Activated CD4-positive, alpha-beta T cell treated with anti-CD3 and anti-CD28 coated beads for 4 hours (primary cell): ENCODE measurements at regions not wholly inside any gene's neighbourhood (a gene's known extent, or its start where the extent isn't known, plus 50 kb on each side); places are given as distances from the start of the nearest gene placed in this dataset.

Experiments
- DNase-seq, 2 donors: peaks; one replicate each; pipeline ENCODE4 v3.0.0-alpha.2; 2020

DNA sequence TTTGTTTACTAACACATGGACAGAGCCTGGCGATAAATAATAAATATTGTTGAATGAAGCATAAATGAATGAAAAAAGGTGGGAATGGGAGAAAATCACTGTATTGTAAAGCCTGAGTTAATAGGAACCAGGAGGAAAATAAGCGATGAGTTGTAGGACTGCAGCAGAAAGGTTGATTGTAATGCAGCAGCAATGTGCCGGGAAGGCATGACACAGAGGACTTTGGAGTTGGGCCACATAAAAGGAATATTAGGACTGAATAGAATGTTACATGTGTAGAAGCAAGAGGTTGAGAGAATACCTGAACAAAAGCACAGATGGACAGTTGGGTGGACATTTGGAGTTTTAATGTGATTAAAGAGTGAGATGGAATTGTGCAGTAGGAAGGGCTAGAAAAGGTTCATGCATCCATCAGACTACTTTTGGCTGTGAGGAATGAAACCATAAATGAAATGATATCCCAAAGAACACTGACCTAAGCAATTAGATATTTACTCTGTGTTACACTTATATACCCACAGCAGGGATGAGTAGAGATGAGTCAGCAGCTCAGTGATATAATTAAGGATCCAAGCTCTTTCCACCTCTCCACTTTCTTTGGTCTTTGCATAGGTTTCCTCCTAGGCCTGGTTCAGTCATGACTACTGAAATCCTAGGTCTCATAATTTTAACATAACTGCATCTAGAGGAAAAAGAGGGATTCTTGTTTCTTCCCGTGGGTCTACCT lies 55.4 kb downstream of the CCER1 start:
- DNase-seq = no peak

DNA sequence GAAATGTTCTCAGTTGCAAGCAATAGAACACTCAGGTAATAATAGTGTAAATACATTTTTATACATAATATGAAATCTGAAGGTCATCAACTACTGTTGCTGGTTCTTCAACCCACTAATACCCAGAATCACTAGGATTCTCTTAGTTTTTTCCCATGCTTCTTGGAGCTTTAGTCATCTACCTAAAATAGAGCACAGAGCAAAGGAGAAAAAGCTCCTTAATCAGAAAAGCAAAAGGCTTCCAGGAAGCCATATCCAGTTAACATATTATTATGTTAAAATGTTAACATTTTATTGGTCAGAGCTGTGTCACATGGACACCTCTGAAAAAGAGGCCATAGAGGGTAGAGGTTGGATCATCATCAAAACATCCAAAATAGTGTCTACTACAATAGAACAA lies 57.0 kb downstream of the CCER1 start:
- no peak for DNase-seq

DNA sequence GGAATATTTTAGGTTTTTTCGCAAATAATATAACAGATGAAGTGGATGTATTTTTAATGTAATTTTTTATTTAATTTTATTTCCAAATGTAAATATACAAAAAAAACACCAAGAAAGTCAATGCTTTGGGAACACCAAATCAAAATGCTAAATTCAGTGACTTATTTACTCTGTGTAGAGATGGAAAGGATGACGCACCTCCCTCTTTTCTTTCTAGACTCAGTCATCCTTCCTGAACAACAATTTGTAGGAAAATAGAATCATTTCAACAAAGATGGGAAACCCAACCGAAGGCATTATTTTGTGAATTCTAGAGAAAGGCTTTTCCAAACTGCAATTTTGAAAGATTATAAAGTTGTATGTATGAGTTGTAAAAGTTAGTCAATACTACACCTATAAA lies 57.7 kb downstream of the CCER1 start:
- no peak for DNase-seq

- no peak for DNase-seq
Measured at GRCh38 chr12:90896821-90897220, 58.2 kb downstream of the CCER1 start.

DNA sequence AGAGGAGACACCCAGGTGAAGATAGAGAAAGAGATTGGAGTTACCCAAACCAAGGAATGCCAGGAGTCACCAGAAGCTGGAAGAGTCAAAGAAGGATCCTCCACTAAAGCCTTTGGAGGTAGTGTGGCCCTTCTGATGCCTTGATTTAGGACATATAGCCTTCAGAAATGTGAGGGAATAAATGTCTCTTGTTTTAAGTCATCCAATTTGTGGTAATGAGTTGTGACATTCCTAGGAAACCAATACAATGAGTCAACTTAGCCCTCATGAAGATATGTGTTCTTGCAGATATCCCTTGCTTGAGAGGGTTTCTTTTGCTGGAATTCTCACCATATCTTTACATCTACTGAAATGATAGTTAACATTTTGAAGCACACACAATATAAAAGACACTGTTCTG lies 58.8 kb downstream of the CCER1 start:
- DNase-seq = no peak

DNA sequence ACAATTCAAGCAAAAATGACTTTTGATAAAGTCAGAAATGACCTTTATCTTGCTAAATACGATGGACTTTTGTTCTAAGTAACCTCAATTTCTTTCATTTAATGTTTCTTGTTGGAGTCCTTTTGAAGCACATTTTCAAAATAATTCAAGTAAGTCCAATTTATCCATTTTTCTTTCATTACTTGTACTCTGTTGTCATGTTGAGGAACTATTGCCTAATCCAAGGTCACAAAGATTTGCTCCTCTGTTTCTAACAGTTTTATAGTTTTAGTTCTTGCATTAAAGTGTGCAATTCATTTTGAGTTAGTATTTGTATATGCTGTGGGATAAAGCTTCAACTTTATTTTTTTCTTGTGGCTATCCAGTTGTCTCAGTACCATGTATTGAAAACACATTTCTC lies 66.7 kb downstream of the CCER1 start:
- no peak for DNase-seq

DNA sequence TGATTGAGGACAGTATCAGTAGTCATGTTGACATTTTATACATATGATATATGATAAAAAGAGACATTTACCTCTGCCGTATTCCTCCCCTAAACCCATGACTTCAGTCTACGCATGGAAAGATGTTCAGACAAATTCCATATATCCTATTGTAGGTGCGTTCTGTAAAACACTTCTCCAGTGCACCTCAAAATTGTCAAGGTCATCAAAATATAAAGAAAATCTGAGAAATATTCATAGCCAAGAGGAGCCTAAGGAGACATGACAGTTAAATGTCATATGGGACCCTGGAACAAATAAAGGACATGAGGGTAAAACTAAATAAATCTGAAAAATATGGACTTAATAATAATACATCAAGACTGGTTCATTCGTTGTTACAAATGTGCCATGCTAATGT lies 71.5 kb downstream of the CCER1 start:
- no peak for DNase-seq

DNA sequence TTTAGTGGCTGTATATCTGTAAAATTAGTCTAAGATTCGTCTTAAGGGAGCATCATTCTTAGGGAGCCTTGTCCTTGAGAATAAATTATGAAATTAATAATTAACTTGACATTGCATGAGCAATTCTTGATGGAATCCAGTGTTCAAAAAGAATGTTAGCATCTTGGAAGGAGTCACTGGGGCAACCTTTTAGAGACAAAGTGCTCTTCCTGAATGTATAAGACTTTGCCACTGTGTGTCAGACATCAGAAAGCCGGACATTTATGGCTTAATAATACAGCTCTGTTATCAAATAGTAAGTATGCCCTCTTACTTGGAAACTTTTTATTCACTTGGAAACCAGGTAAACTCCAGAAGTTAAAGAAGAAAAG lies 83.3 kb downstream of the CCER1 start:
- DNase-seq = no peak

GRCh38 chr12:90870971-90871725 lies 83.8 kb downstream of the CCER1 start:
- no peak for DNase-seq

- no peak for DNase-seq
Measured at GRCh38 chr12:90868626-90869025, 86.3 kb downstream of the CCER1 start.

GRCh38 chr12:90859591-90859990 lies 95.4 kb downstream of the CCER1 start:
- no peak for DNase-seq

- DNase-seq = no peak
Measured at GRCh38 chr12:90858252-90858651, 96.7 kb downstream of the CCER1 start.

DNA sequence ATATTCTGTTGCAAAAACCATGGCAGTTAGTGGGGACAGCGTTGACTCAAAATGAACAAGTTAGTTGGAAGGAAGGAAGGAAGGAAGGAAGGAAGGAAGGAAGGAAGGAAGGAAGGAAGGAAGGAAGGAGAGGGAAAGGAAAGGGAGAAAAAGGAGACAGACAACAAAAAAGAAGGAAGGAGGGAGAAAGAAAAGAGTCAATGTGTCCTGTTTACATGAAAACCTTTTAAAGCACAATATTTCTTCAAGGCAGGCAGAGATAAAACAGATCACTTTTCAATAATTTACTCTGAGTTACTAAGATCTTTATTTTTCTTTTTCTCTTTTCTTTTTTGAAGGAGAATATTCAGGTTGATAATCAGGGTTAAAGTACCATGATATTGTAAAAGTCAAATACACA lies 99.4 kb downstream of the CCER1 start:
- no peak for DNase-seq

GRCh38 chr12:90854136-90854689 lies 100.8 kb downstream of the CCER1 start:
- DNase-seq = no peak

DNA sequence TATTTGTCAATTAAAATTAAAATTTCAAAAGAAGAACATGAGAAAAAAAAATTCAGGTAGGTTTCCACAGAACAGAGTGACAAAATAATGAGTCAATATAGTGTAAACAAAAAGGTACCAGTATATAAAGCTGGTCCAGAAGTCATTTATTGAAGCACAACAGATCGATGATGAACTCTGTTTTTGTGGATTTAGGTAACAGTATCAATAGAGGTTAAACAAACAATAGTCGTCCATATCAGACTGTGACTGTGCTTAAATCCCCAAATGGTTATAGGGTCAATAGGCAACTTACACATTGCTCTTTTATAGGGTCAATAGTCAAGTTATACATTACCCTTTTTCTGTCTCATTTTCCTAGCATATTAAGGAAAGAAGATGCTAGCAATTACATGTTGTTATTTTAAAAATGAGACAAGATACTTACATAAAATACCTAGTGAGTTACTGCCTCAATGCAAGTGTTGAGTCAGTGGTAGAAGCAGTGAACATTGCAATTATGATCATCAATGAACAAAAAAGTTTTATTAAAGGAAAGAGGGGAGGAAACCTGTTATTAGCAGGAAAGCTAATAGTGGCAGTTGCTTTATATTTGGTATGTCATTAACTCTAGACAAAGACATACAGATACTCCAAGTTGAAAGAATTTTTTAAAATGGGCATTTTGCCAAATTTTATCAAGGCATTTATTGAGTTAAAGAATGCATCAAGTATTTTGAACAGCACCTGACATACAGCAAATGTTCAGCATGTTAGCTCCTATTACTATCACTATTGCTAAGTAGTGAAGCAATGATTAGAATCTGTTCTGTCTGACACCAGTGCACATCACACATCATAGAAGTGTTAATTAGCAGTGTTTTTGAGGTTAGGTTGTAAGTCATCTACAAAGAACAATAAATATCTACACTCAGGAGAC lies 102.9 kb downstream of the CCER1 start:
- DNase-seq = no peak

- no peak for DNase-seq
Measured at GRCh38 chr12:90842477-90842876, 112.5 kb downstream of the CCER1 start.

GRCh38 chr12:90841336-90841735 lies 113.6 kb downstream of the CCER1 start:
- DNase-seq = no peak

- DNase-seq = no peak
Measured at GRCh38 chr12:90839346-90839745, 115.6 kb downstream of the CCER1 start.

DNA sequence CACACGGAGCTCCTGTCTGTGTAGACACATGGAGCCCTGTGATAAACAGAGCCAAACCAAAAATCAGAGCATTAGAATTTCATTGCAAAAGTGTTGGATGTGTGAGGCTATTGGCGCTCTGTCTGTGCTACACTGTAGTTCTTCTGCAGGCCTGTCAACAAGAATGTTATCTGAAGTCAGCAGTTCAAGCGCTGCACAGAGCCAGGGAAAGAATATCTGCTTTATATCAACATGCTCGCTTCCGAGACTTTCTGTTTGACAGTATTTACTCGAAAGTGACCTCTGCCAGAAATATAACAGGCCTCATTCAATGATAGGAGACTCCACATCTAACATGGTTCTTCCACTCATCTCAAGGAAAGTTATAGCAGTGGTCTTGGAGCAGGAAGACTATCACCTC lies 118.3 kb downstream of the CCER1 start:
- no peak for DNase-seq

DNA sequence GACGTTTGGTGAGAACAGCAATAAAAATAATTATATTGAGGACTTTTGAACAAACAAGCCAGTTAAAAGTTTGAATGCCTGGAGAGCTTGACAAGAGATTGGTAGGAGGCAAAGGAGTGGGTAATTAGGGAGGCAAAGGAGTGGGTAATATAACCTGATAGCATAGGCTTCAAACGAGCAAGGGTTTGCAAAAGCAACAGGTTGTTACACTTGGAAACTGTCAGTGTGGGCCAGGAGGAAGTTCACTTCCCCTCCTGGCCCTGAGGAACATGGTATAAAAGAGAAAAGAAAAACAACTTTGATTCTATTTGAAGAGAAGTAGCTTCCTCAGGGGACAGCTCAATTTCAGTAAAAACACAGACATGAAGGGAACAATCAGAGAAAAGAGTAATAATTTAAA lies 121.7 kb downstream of the CCER1 start:
- DNase-seq = no peak

GRCh38 chr12:90832427-90832826 lies 122.5 kb downstream of the CCER1 start:
- no peak for DNase-seq

- no peak for DNase-seq
Measured at GRCh38 chr12:90831712-90832111, 123.3 kb downstream of the CCER1 start.

GRCh38 chr12:90829044-90829443 lies 125.9 kb downstream of the CCER1 start:
- DNase-seq = no peak
